OCI-M1 (cell line): ENCODE measurements at regions not wholly inside any gene's neighbourhood (a gene's known extent, or its start where the extent isn't known, plus 50 kb on each side); places are given as distances from the start of the nearest gene placed in this dataset.

Source experiments
- DNase-seq: peaks from one replicate; lab custom pipeline; 2025; lab: John Stamatoyannopoulos, UW

GRCh38 chr16:50917950-50918703 is 176.2 kb downstream of the CYLD start:
- DNase-seq: no peak

DNA sequence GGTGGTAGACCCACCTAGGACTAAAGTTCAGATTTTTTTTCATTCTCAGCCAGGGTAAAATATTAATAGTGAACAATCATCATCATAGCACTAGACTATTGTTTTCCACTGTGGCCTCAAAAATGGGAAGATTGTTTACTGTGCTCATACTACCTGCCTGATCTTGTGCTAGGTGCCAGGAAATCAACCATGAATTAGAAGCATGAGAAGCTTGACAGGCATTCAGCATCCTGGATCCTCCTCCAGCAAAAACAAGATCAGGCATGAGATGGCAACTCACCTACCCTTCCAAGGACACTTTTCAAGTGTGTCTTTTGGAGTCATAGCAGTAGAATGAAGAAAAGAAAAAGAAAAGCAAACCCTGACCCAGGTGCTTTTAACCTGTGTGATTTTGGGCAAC is 174.2 kb downstream of the CYLD start:
- DNase-seq: no peak

- no peak for DNase-seq
Observed at GRCh38 chr16:50915120-50915519, 173.2 kb downstream of the CYLD start.

DNA sequence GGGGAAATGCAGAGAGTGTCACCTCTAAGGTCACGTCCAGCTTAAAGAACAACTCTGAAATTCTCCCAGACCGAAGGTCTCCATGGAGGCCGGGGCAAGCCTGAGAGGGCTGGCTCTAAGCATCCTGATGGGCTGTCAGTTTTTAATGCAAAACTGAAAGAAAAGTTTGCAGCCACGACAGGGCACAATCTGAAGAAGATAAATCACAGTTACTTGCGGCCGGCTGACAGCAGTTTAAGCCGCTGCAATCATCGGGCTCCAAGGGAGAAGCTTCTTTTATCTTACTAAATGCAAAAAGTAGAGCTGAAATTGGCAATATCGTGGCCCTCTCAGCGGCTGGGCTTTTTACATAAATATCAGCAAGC is 168.8 kb downstream of the CYLD start:
- DNase-seq: peak; percentile 2

- DNase-seq: no peak
Observed at GRCh38 chr16:50909831-50910735, 168.2 kb downstream of the CYLD start.

- no peak for DNase-seq
Observed at GRCh38 chr16:50908468-50908867, 166.6 kb downstream of the CYLD start.

DNA sequence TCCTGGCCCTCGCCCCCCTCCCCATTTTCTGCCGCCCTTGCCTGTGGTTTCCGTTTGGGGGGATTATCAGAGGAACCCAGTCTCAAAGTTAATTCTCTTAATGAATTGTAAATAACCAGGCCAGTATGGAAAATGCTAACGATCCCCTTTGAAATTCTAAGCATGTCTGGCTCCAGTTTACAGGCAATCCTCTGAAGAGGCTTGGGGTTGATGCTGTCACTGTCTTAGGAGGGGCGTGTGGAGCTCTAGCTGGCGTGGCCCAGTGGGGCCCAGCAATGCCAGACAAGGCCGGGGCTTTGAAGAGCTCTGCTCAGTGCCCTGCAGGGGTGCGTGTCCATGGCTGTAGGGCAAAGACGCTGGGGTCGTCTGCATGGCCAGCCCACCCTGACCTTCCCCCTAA is 164.6 kb downstream of the CYLD start:
- no peak for DNase-seq

DNA sequence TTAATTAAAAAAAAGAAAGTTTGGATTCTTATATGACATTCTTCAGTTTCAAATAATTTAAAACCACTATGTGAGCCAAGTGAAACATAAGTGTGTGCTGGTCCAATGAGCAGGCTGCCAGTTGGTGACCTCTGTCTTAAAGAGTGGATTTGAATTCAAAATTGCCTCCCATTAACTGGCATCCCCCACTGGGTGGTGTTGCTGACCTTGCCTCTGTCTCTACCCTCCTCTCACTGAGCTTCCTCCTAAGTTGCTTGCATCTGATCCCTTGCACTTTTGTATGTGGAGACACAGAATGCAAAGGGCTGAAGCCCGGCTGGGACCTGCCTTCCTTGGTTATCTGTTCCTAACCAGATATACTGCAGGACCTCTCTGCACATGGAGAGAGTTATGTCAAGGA is 160.6 kb downstream of the CYLD start:
- peak; percentile 9 for DNase-seq

GRCh38 chr16:50901062-50901461 is 159.2 kb downstream of the CYLD start:
- peak; percentile 8 for DNase-seq

DNA sequence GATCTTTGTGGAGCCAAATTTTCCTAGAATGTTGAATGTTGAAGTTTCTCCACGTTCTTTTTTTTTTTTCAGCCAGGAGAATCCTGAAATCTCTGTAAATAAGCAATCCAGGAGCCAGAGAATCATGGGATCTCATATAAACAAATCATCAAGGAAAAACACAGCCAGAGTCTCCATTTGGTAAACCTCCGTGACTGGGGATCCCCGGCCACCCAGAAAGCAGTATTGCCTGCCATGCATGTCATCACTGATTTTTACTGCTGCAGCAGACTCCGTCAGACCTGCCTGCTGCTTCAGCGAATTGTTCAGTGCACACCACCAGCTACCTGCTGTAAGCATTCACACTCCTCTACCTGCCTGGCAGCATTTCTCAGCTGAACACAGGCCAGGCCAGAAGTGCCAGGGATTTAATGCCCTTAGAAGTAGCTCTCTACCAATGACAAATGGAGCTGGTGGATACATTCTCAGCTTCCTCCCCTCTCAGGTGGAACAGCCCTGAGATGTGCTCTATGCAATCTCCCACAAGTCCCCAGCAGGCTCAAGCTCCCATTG is 158.6 kb downstream of the CYLD start:
- DNase-seq: no peak

GRCh38 chr16:50899951-50900350 is 158.1 kb downstream of the CYLD start:
- DNase-seq: no peak

DNA sequence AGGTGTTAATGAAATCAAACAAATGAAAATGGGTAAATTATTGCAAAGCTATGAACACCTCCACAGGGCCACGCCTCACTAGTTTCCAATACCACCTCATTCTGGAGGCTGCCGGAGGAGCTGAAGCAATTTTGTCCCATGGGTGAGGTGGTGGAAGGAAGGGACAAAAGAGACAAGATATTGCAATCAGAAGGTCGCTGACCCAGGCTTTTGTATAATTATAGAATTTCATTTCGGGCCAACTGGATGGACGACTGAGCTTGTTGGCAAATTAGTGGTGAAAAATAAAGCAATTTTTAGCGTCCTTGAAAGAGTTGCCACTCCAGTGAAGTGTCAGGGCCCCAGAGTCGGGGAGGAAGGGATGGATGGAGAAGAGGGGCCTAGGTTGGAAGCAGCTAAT is 147.9 kb downstream of the CYLD start:
- no peak for DNase-seq

DNA sequence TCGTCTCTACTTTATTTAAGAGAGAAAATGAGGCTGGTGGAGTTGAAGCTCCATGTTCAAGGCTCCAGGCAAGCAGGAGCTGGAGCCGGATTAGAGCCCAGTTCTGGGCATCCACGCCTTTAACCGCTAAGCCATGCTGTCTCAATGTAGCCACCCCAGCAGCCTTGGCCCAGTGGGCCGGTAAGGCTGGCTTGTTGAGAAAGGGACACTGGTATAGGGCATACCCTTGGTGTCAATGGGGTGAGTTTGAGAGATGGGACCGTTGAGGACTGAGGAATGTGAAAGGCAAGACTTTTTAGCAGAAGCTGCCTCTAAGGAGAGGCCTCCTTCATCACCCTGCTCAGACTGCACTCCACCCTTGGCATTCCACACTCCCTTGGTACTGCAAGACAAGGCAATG is 147.4 kb downstream of the CYLD start:
- DNase-seq: no peak

GRCh38 chr16:50888486-50889261 is 146.8 kb downstream of the CYLD start:
- no peak for DNase-seq

DNA sequence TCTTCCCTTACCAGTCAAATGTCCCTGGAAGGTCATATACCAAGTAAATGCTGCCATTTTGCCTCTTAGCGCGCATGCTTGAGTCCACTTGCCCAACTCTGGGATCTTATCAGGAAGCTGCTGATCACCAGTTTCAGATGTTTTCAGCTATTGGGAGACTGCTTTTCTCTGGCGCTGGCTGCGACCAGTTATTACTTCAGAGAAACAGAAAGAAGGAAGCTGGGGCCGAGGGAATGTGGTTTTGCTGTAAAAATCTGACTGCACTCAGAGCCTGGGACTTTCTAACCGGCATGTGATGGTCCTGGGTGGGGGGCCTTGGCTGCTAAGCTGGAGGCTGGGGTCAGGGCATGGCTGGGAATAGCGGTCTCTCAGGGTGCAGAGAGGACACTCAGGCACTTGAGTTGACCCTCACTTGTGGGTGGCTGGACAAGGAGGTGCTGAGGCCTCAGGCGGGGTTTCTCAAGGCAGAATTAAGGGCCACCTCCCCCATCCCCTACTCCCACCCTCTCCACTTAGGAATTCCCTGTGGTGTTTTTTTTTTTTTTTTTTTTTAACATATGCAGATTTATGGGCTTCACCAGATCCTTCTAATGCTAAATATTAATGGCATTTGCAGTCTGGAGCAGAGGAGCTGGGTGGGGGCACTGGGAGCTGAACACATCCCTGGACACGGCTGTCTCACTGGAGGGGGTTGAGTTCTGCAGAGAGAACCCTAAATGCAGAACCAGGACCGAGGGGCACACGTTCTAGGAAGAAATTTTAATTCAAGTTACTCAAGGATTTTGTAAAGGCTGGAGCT is 145.8 kb downstream of the CYLD start:
- DNase-seq: peak; percentile 78

GRCh38 chr16:50884066-50884860 is 142.4 kb downstream of the CYLD start:
- peak; percentile 34 for DNase-seq

- no peak for DNase-seq
Observed at GRCh38 chr16:50881956-50882355, 140.1 kb downstream of the CYLD start.

GRCh38 chr16:50881331-50881830 is 139.5 kb downstream of the CYLD start:
- DNase-seq: peak; percentile 93

- no peak for DNase-seq
Observed at GRCh38 chr16:50880926-50881325, 139.0 kb downstream of the CYLD start.
